ENCODE measurements at regions not wholly inside any gene's neighbourhood (a gene's known extent, or its start where the extent isn't known, plus 50 kb on each side); places are given as distances from the start of the nearest gene placed in this dataset.

- no peaks in the 10 kb centered on the region for H3K36me3 ChIP-seq (ENCODE audit: control insufficient read depth in 4 of 4, insufficient read depth in 4 of 4, low read length in 3 of 4)
- no peak overlapping the region for H3K4me3 ChIP-seq (ENCODE audit: control insufficient read depth in 1 of 7, extremely low read depth in 1 of 7, insufficient read depth in 4 of 7, low read depth in 2 of 7, low read length in 6 of 7)
- DNase-seq: no peak
- peaks cover 0 to 35% (median 12%) of the 10 kb centered on the region in 5 experiments for H3K27me3 ChIP-seq (replicated peaks in 2 of 5; ENCODE audit: control insufficient read depth in 4 of 5, insufficient read depth in 5 of 5, low read length in 4 of 5)
- no peak overlapping the region for H3K27ac ChIP-seq (ENCODE audit: insufficient read depth in 1 of 2, low read depth in 1 of 2, low read length in 2 of 2, poor library complexity in 1 of 2, severe bottlenecking in 2 of 2)
- no peaks in the 10 kb centered on the region for H3K9me3 ChIP-seq (ENCODE audit: control extremely low read depth in 1 of 5, control insufficient read depth in 4 of 5, insufficient read depth in 2 of 5, low read depth in 1 of 5, low read length in 4 of 5)
- CTCF ChIA-PET: no interaction called here
- H3K4me1 ChIP-seq (ENCODE audit: control extremely low read depth in 1 of 4, control insufficient read depth in 4 of 4, insufficient read depth in 4 of 4, low read length in 3 of 4): peaks cover 0 to 3% (median 0%) of the 10 kb centered on the region in 4 experiments
- POLR2A ChIA-PET: no interaction called here
- WGBS (ENCODE audit: insufficient coverage): 84% methylated on average over 10 of the region's 11 CpGs
Observed at GRCh38 chr9:135295551-135296300, 183.9 kb upstream of the PPP1R26 start.

GRCh38 chr9:135296735-135297455 is 182.7 kb upstream of the PPP1R26 start:
- H3K36me3 ChIP-seq (ENCODE audit: control insufficient read depth in 4 of 4, insufficient read depth in 4 of 4, low read length in 3 of 4): no peaks in the 10 kb centered on the region
- POLR2A ChIA-PET: no interaction called here
- no peak overlapping the region for H3K4me3 ChIP-seq (ENCODE audit: control insufficient read depth in 1 of 7, extremely low read depth in 1 of 7, insufficient read depth in 4 of 7, low read depth in 2 of 7, low read length in 6 of 7)
- 83% methylated on average over 12 of the region's 12 CpGs for WGBS (ENCODE audit: insufficient coverage)
- peaks cover 0 to 37% (median 10%) of the 10 kb centered on the region in 5 experiments for H3K27me3 ChIP-seq (replicated peaks in 2 of 5; ENCODE audit: control insufficient read depth in 4 of 5, insufficient read depth in 5 of 5, low read length in 4 of 5)
- H3K27ac ChIP-seq (ENCODE audit: insufficient read depth in 1 of 2, low read depth in 1 of 2, low read length in 2 of 2, poor library complexity in 1 of 2, severe bottlenecking in 2 of 2): no peak overlapping the region
- no peaks in the 10 kb centered on the region for H3K9me3 ChIP-seq (ENCODE audit: control extremely low read depth in 1 of 5, control insufficient read depth in 4 of 5, insufficient read depth in 2 of 5, low read depth in 1 of 5, low read length in 4 of 5)
- no peak for DNase-seq
- CTCF ChIA-PET: no interaction called here
- H3K4me1 ChIP-seq (ENCODE audit: control extremely low read depth in 1 of 4, control insufficient read depth in 4 of 4, insufficient read depth in 4 of 4, low read length in 3 of 4): peaks cover 0 to 3% (median 0%) of the 10 kb centered on the region in 4 experiments

- ChIA-PET CTCF (no interaction called here), POLR2A (no interaction called here)
- Histone ChIP-seq H3K4me3 (ENCODE audit: control insufficient read depth in 1 of 7, extremely low read depth in 1 of 7, insufficient read depth in 4 of 7, low read depth in 2 of 7, low read length in 6 of 7) (no peak overlapping the region), H3K9me3 (ENCODE audit: control extremely low read depth in 1 of 5, control insufficient read depth in 4 of 5, insufficient read depth in 2 of 5, low read depth in 1 of 5, low read length in 4 of 5) (no peaks in the 10 kb centered on the region), H3K36me3 (ENCODE audit: control insufficient read depth in 4 of 4, insufficient read depth in 4 of 4, low read length in 3 of 4) (no peaks in the 10 kb centered on the region), H3K27me3 (replicated peaks in 2 of 5; ENCODE audit: control insufficient read depth in 4 of 5, insufficient read depth in 5 of 5, low read length in 4 of 5) (peaks cover 0 to 43% (median 8%) of the 10 kb centered on the region in 5 experiments), H3K27ac (ENCODE audit: insufficient read depth in 1 of 2, low read depth in 1 of 2, low read length in 2 of 2, poor library complexity in 1 of 2, severe bottlenecking in 2 of 2) (no peak overlapping the region), H3K4me1 (ENCODE audit: control extremely low read depth in 1 of 4, control insufficient read depth in 4 of 4, insufficient read depth in 4 of 4, low read length in 3 of 4) (peaks cover 0 to 3% (median 0%) of the 10 kb centered on the region in 4 experiments)
- WGBS (ENCODE audit: insufficient coverage): 53% methylated on average over 13 of the region's 16 CpGs
- peak in 1 of 3 donors; percentile 5 for DNase-seq
Observed at GRCh38 chr9:135297456-135298075, 182.0 kb upstream of the PPP1R26 start.

- ChIA-PET CTCF (no interaction called here), POLR2A (no interaction called here)
- Histone ChIP-seq H3K27ac (ENCODE audit: insufficient read depth in 1 of 2, low read depth in 1 of 2, low read length in 2 of 2, poor library complexity in 1 of 2, severe bottlenecking in 2 of 2) (no peak overlapping the region), H3K36me3 (ENCODE audit: control insufficient read depth in 4 of 4, insufficient read depth in 4 of 4, low read length in 3 of 4) (no peaks in the 10 kb centered on the region), H3K4me3 (ENCODE audit: control insufficient read depth in 1 of 7, extremely low read depth in 1 of 7, insufficient read depth in 4 of 7, low read depth in 2 of 7, low read length in 6 of 7) (no peak overlapping the region), H3K4me1 (ENCODE audit: control extremely low read depth in 1 of 4, control insufficient read depth in 4 of 4, insufficient read depth in 4 of 4, low read length in 3 of 4) (peaks cover 0 to 3% (median 0%) of the 10 kb centered on the region in 4 experiments), H3K27me3 (replicated peaks in 2 of 5; ENCODE audit: control insufficient read depth in 4 of 5, insufficient read depth in 5 of 5, low read length in 4 of 5) (peaks cover 0 to 40% (median 7%) of the 10 kb centered on the region in 5 experiments), H3K9me3 (ENCODE audit: control extremely low read depth in 1 of 5, control insufficient read depth in 4 of 5, insufficient read depth in 2 of 5, low read depth in 1 of 5, low read length in 4 of 5) (no peaks in the 10 kb centered on the region)
- 78% methylated on average over 8 of the region's 10 CpGs for WGBS (ENCODE audit: insufficient coverage)
- DNase-seq: no peak
Observed at GRCh38 chr9:135299239-135299590, 180.4 kb upstream of the PPP1R26 start.

- no peaks in the 10 kb centered on the region for H3K9me3 ChIP-seq (ENCODE audit: control extremely low read depth in 1 of 5, control insufficient read depth in 4 of 5, insufficient read depth in 2 of 5, low read depth in 1 of 5, low read length in 4 of 5)
- POLR2A ChIA-PET: no interaction called here
- no peak for DNase-seq
- CTCF ChIA-PET: no interaction called here
- no peak overlapping the region for H3K27ac ChIP-seq (ENCODE audit: insufficient read depth in 1 of 2, low read depth in 1 of 2, low read length in 2 of 2, poor library complexity in 1 of 2, severe bottlenecking in 2 of 2)
- H3K27me3 ChIP-seq (replicated peaks in 2 of 5; ENCODE audit: control insufficient read depth in 4 of 5, insufficient read depth in 5 of 5, low read length in 4 of 5): peaks cover 0 to 40% (median 7%) of the 10 kb centered on the region in 5 experiments
- peaks cover 0 to 3% (median 0%) of the 10 kb centered on the region in 4 experiments for H3K4me1 ChIP-seq (ENCODE audit: control extremely low read depth in 1 of 4, control insufficient read depth in 4 of 4, insufficient read depth in 4 of 4, low read length in 3 of 4)
- H3K36me3 ChIP-seq (ENCODE audit: control insufficient read depth in 4 of 4, insufficient read depth in 4 of 4, low read length in 3 of 4): no peaks in the 10 kb centered on the region
- H3K4me3 ChIP-seq (ENCODE audit: control insufficient read depth in 1 of 7, extremely low read depth in 1 of 7, insufficient read depth in 4 of 7, low read depth in 2 of 7, low read length in 6 of 7): no peak overlapping the region
- WGBS (ENCODE audit: insufficient coverage): 89% methylated on average over 14 of the region's 16 CpGs
Observed at GRCh38 chr9:135299651-135300345, 179.8 kb upstream of the PPP1R26 start.

- no peak overlapping the region for H3K4me3 ChIP-seq (ENCODE audit: control insufficient read depth in 1 of 7, extremely low read depth in 1 of 7, insufficient read depth in 4 of 7, low read depth in 2 of 7, low read length in 6 of 7)
- no peaks in the 10 kb centered on the region for H3K9me3 ChIP-seq (ENCODE audit: control extremely low read depth in 1 of 5, control insufficient read depth in 4 of 5, insufficient read depth in 2 of 5, low read depth in 1 of 5, low read length in 4 of 5)
- ChIA-PET POLR2A (no interaction called here), CTCF (no interaction called here)
- whole genome bisulfite sequencing (ENCODE audit: insufficient coverage): 67% methylated on average over 16 of the region's 21 CpGs
- H3K27me3 ChIP-seq (replicated peaks in 2 of 5; ENCODE audit: control insufficient read depth in 4 of 5, insufficient read depth in 5 of 5, low read length in 4 of 5): peaks cover 0 to 40% (median 7%) of the 10 kb centered on the region in 5 experiments
- no peak for DNase-seq
- H3K27ac ChIP-seq (ENCODE audit: insufficient read depth in 1 of 2, low read depth in 1 of 2, low read length in 2 of 2, poor library complexity in 1 of 2, severe bottlenecking in 2 of 2): no peak overlapping the region
- no peaks in the 10 kb centered on the region for H3K36me3 ChIP-seq (ENCODE audit: control insufficient read depth in 4 of 4, insufficient read depth in 4 of 4, low read length in 3 of 4)
- H3K4me1 ChIP-seq (ENCODE audit: control extremely low read depth in 1 of 4, control insufficient read depth in 4 of 4, insufficient read depth in 4 of 4, low read length in 3 of 4): peaks cover 0 to 3% (median 0%) of the 10 kb centered on the region in 4 experiments
Observed at GRCh38 chr9:135300346-135301141, 179.0 kb upstream of the PPP1R26 start.
